ENCODE measurements at regions not wholly inside any gene's neighbourhood (a gene's known extent, or its start where the extent isn't known, plus 50 kb on each side); places are given as distances from the start of the nearest gene placed in this dataset.

DNA sequence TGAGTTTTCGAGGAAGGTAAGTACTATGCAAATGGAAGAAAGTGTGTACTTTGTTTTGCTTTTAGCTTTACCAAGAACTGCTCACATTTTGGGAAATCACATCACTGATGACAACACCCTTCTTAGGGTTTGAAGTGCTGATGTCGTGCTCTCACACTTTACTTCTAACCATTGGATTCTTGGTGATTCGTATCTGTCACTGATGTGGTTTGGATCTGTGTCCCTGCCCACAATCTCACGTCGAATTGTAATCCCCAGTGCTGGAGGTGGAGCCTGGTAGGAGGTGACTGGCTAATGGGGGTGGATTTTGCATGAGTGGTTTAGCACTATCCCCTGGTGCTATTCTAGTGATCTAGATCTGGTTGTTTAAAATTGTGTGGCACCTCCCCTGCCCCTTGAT is 75.4 kb upstream of the RGMA start:
- no peak for DNase-seq (ENCODE audit: low spot score)
- intact Hi-C loops (cut with DNase I), result no loop called here

DNA sequence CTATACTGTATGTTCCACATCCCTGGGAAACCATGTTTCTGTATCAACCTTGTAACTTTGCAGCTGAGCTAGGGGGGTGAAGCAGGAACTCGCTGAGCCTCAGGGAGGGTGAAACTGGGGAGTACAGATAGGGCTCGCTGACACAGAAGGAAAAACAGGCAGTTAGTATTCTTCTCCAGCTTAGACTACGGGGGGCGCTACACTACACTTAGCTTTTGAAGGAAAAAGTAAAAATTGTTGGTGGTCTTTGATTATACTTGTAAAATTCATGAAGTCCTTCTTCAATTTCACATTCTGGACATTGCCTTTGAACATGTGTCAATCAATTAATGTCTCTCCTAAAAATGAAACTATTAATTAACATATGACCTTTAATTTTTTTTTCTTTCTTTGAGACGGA is 73.5 kb upstream of the RGMA start:
- intact Hi-C loops (cut with DNase I), result no loop called here
- no peak for DNase-seq (ENCODE audit: low spot score)

DNA sequence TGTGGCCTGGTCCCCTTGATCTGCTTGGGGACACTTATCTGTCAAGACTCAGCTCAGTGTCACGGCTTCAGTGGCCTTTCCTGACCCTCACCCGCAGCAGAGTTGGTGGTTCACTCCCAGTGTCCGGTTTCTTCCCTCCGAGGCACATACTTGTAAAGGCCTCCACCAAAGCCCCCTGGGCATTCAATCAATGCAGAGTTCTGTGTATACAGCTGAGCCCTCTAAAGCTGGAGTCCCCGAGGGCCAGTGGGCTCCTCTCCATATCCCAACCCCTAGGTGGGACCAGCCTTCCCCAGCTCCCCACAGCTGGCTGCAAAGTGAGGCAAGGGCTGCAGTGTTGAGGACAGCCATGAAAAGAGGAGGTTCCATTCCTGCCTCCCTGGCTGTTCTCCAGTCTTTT is 70.9 kb upstream of the RGMA start:
- intact Hi-C loops (cut with DNase I), result no loop called here
- DNase-seq (ENCODE audit: low spot score), result no peak

DNA sequence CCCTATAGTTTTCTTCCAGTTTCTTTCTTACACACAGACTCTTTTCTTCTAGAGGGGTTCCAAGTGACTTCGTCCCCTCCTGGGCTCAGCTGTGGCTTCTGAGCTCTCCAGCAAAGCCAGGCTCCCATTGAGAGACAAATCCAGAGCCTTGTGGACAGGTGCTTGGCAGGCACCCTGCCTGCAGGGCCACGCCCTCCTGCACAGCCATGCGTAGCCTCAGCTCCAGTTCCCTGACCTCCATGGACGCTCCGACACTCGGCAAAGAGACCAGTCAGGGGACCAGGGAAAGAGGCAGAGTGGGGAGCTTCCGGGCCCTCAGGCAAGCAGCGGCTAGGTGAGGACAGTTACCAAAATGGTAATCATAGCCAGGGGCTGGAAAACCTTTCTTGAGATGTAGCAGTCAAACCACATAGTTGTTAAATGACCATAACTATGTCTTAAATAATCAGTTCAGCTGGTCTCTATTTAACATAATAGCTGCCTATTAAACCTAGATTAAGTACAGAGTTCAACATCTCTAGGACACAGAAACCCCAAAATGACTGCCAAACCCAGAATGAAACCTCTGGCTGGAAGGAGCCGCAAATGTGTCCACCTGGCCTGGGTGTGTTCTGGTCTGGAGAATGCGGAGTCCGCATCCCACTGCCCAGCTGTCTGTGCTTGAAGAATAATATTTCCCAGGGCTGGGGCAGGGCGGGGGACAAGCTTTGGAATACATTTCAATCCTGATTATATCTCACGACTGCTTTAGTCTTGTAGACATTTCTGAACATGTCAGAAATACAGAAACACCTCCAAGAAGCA is 69.3 kb upstream of the RGMA start:
- intact Hi-C loops (cut with DNase I), result no loop called here
- peak; percentile 72 for DNase-seq (ENCODE audit: low spot score)

DNA sequence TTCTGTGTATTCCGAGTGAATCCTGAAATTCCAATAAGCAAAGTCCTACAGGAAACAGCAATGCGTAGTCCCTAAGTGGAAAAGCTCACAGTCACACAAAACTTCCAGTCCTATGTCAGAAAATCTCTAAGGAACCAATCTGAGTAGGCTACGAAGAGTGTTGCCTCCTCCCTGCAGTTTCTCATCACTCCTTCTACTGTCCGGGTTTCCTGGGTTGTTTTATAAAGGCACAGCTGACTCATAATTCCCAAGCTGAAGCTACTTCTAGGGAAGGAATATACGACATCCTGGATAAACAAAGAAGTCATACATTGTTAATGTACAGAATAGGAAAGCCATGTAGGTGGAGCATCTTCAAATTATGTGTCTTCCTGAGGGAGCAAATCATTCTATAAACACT is 65.7 kb upstream of the RGMA start:
- intact Hi-C loops (cut with DNase I), result no loop called here

DNA sequence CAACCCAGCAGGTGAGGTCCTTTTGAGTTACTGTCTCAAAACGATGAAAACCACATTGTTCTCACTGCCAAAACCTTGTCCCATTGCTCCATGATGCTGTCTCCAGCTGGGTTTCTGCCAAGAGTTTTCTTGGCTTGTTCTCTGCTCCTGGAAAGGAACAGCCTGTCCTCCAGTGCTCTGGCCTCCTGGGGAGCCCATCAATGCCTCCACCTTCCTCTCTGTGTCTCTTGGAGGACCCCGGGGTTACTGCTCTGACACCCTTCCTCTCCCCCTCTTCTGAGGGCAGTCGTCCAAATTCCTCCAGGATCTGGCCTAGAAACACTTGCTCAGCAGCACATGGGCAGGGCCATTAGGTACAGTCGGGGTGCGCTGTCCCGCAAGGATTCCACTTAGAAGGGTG is 63.9 kb upstream of the RGMA start:
- intact Hi-C loops (cut with DNase I), result no loop called here
- DNase-seq (ENCODE audit: low spot score), result no peak

More for the DNA sequence above, 65.7 kb upstream of the RGMA start:
- DNase-seq (ENCODE audit: low spot score), result no peak

DNA sequence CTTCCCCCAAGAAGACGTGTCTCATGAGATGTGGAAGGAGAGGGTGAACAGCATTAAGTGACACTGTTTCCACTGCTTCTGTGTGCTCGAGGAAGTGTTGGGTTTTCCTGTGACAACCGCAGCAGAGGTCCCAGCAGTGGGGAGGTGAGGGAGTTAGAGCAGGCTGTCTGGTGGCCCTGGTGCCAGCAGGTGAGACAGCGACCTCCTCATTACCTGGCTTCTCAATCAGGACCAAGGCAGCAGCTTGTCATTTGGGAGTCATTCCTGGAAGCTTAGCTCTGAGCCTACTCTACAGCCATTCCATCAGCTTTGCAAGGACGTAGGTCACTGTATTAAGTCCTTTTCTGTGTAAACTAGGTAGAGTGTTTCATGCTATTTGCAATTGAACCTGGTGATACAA is 63.3 kb upstream of the RGMA start:
- intact Hi-C loops (cut with DNase I), result no loop called here

DNA sequence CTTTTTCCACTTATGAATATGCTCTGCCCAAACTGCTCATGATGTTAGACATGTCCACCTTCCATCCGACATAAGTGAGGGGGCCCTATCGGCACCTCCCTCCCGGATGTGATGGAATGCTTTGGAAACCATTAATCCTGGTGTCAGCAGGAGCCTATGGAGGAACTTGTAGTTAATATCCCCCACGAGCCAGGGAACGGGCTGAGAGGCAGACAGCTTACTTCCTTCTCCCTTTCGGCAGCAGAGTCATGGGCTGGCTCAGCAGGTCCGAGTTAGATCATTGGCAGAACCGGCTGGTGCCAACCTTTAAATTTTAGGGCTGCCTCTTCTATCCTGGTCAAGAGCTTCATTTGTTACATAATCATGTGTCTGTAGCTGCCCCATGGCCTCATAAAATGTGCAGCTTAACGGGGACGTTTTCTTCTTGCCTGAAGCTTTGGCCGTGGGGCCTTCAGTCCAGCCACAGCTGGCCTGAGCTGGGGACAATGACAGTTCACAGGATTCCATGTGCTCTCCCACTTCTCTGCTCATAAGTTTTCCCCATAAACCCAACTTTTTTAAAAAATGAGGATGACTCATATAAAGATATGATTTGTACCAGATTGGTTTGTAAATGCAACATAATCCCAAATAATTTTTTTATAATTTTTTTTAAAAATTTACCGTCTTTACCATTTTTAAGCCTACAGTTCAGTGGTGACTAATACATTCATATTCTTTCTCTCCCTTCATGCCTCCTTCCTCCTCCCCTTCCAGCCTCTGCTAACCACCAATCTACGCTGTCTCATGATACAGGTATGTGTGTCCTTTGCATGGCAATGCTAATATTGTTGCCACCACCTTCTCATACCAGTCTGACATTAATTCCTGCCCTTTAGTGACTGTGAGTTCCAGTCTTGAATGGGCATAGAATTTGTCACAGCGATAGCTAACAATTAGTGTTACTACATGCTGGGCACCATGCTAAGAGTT is 62.2 kb upstream of the RGMA start:
- intact Hi-C loops (cut with DNase I), result no loop called here
- no peak for DNase-seq (ENCODE audit: low spot score)

More for the DNA sequence above, 63.3 kb upstream of the RGMA start:
- no peak for DNase-seq (ENCODE audit: low spot score)

DNA sequence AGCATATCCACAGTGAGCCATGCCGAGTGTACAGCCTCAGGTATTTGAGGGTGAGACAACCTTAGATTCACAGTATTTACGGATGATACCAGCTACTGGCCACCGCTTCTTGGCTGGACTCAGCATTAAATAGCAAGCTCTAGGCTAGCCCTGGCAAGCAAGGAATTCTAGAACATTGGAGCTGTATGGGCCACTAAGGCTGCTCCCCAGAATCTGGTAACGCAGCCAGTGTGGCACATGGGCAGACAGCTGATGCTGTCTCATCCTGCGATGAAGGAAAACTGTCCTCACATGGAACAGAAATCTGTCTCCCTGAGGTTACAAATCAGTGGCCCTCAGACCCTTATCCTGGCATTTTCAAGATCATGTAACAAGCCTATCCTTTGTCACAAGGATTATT is 57.6 kb upstream of the RGMA start:
- intact Hi-C loops (cut with DNase I), result no loop called here
- peak; percentile 34 for DNase-seq (ENCODE audit: low spot score)

DNA sequence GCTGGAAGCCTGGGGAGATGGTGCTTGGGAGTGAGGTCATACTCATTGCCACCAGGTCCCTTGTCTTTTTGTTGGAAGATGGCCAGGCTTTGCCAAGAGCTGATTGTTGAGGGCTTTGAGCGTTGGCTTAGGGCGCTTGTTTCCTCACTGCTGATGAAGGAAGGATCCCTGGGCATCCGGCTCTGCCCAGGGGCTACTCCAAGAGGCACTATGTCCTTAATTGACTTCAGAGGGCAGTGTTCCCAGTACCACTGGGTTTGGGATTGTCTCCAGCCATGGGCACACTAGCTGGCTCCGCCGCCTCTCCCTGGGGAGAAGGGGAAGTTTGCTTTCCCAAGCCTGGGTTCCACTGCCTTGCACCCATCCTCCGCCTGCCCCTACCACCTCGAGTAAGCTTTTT is 57.2 kb upstream of the RGMA start:
- DNase-seq (ENCODE audit: low spot score), result peak; percentile 26

DNA sequence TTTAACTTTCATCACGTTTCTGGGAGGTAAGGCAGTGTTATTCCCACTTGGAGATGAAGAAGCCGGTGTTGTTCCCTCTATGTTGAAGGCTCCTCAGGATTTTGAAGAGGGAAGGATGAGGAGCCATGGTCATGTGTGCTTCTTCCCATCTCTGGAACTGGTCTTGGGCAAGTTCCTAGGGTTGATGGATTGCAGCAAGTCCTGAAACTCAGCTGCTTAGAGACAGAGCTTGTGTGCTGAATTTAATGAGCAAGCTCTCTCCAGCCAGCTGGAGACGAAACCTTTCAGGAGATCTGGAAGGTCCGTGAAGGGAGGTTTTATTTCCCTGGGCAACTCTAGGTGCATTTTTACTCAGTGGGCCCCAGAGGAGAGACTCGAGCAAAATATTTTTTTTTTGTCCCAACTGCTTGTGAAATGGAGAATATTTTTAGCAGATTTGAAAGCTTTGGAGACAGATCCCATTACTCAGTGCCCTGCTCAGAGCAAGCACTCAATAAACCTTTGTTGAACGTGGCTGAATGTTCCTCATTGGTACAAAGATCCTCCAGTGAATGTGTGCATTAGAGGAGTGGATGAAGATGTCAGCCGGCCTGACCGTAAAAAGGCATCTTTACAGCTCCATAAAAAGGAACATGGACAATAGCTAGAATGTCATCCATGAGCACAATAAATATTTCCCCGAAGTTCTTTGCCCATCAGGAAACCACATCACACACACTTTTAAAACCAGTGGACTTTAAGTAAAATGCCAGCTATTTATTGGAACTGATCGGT is 55.6 kb upstream of the RGMA start:
- intact Hi-C loops (cut with DNase I), result no loop called here
- DNase-seq (ENCODE audit: low spot score), result peak; percentile 10

More for the DNA sequence above, 57.2 kb upstream of the RGMA start:
- intact Hi-C loops (cut with DNase I), result no loop called here

DNA sequence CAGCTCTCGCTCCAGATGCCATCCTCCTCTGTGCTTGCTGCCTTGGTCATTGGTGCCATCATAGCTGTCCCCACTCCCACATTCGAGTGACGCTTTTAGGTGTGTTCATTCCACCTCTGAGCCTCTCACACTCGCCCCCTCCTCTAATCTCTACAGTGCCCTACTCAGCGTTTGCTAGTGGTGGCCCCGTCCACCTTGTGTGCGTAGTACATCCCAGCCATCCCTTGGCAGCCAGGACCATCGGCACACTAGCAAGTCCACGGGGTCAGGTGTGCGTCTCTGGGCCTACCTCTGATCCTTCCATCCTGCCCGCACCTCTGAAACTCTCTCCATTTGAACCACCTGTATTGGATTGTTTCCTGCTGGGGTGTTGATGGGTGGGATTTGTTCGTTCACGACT is 54.2 kb upstream of the RGMA start:
- DNase-seq (ENCODE audit: low spot score), result peak; percentile 60
- intact Hi-C loops (cut with DNase I), result no loop called here

DNA sequence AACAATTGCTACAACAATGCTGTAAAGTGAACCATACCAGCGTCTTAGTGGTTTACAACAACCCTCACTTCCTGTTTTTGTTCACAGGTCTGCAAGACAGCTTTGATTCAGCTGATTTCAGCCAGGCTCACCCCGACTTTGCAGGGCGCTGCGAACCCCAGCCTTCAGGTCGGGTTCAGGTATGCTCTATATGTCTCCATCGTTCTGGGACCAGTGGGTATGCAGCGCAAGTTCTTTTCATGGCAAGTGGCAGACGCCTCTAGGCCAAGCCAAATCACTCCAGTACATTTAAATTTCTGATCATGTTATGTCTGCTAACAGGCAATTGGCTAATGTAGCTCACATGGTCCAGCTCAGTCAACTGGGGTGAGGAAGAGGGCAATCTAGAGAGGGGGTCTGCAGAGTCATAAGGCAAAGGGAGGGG is 52.4 kb upstream of the RGMA start:
- peak; percentile 37 for DNase-seq (ENCODE audit: low spot score)
- intact Hi-C loops (cut with DNase I), result no loop called here

DNA sequence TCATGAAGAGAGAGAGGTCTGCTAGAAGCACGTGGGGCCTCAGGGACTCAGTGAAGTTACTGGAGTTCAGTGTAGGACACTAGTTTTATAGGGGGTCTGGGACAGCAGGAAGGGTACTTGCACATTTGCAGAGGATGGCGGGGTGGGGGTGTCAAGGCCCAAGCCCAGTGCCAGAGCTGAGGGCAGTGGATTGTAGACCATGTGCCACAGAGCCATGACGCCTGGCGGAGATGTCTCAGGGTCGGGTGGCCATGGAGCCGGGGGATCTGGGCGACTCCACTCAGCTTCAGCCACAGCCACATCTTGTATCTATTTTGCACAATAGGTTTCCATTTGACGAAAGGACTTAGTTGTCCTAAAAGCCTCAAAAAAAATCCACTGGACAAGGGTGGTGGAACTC is 50.4 kb upstream of the RGMA start:
- intact Hi-C loops (cut with DNase I), result no loop called here
- peak; percentile 50 for DNase-seq (ENCODE audit: low spot score)

DNA sequence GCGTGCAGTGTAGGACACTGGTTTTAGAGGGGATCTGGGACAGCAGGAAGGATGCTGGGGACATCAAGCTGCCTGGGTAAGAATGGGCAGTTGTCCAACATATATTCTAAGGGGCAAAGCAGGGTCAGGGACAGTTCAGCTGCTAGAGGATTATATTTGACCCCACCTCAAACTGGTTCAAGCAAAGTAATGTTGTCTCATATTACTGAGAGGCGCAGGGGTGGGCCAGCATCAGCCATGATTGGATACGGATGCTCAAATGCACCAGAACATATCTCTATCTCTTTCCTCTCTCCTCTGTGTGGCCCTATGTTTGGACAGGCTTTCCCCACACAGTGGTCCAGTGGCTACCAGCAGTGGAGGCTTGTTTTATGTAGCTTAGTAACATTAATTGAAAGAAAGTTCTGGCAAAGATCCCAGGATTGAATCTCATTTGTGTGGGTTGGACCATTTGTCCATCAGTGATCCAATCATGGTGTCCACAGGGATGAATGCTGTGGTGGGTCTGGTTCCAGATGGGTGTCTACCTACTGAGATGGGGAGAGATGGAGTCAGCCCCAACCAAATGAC is 49.8 kb upstream of the RGMA start:
- intact Hi-C loops (cut with DNase I), result no loop called here
- DNase-seq (ENCODE audit: low spot score), result peak; percentile 11
